COLO668 (cell line): ENCODE measurements at regions not wholly inside any gene's neighbourhood (a gene's known extent, or its start where the extent isn't known, plus 50 kb on each side); places are given as distances from the start of the nearest gene placed in this dataset.

Source experiments
- DNase-seq: peaks from one replicate; lab custom pipeline; 2025; ENCODE audit not compliant: unreplicated experiment; lab: John Stamatoyannopoulos, UW

GRCh38 chrX:103158317-103158621 is 56.6 kb upstream of the BEX4 start:
- DNase-seq, result no peak

GRCh38 chrX:103157496-103158316 is 57.2 kb upstream of the BEX4 start:
- DNase-seq, result peak; percentile 1

- no peak for DNase-seq
Observed at GRCh38 chrX:103155201-103155600, 59.7 kb upstream of the BEX4 start.

- no peak for DNase-seq
Observed at GRCh38 chrX:103153661-103154060, 60.7 kb upstream of the NXF3 start.

- DNase-seq, result no peak
Observed at GRCh38 chrX:103151799-103152198, 58.9 kb upstream of the NXF3 start.

- DNase-seq, result no peak
Observed at GRCh38 chrX:103149652-103150051, 56.7 kb upstream of the NXF3 start.

GRCh38 chrX:103148075-103148474 is 55.1 kb upstream of the NXF3 start:
- DNase-seq, result no peak
